ENCODE measurements at regions not wholly inside any gene's neighbourhood (a gene's known extent, or its start where the extent isn't known, plus 50 kb on each side); places are given as distances from the start of the nearest gene placed in this dataset.

DNA sequence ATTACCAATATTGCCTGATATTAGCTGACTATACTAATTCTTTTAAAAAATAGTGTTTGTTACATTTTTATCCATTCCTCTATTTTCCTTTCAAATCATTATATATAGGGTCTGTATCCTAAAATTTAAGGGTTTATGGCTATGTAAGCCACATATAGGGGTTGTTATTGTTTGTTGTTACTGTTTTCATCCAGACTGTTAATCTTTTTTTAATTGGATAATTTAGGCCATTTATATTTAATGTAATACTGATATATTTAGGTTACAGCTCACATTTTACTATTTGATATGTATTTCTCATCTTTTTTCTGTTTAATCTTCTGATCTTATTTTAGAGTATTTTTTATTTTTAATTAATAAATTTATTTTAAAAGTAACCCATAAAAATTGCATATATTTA is 487.1 kb upstream of the SGCG start (continued):
- TF ChIP-seq KLF16 (IDR thresholded peaks at IDR 0.05) (no peak), MTA3 (IDR thresholded peaks at IDR 0.05; ENCODE audit: borderline replicate concordance) (no peak), SMAD4 (CRISPR knock-in tag; conservative IDR thresholded peaks at IDR 0.05) (no peak), ZNF583 (CRISPR knock-in tag; IDR thresholded peaks at IDR 0.05) (no peak), NR1H2 (CRISPR knock-in tag; IDR thresholded peaks at IDR 0.05) (no peak), ZNF316 (IDR thresholded peaks at IDR 0.05) (peak; percentile 32; the same call in 1 of the 2 replicates), THRAP3 (IDR thresholded peaks at IDR 0.05; ENCODE audit: borderline replicate concordance) (no peak), ZNF224 (CRISPR knock-in tag; IDR thresholded peaks at IDR 0.05) (no peak)

DNA sequence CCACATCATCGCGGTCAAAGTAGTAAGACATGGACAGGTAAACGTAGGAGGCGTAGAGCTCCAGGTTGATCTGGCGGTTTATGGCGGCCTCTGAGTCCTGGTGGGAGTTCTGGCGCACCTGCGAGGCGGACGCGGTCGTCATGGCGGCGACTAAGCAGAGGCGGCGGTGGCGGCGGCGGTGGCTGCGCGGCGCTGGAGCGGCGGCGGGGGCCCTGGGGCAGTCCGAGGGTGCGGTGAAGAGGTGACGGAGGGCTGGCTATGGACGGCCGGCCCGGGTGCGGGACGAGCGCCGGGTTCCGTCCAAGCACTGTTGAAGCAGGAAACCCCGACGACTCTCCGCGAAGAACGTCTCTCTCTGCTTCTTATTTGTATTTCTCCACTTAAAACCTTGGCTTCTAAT is 484.3 kb upstream of the SGCG start:
- Histone ChIP-seq H3K27me3 (ENCODE audit: control insufficient read depth in 2 of 2, insufficient read depth in 2 of 2, low read length in 2 of 2) (no peaks in the 10 kb centered on the region; a peak in 1 of 5 replicates), H3K9me1 (ENCODE audit: control insufficient read depth, insufficient read depth, low read length) (no peaks in the 10 kb centered on the region), H3K27ac (ENCODE audit: extremely low read depth, low read depth, low read length) (no peak overlapping the region), H3K4me1 (replicated peaks in 1 of 2; ENCODE audit: control insufficient read depth in 2 of 2, insufficient read depth in 2 of 2, low read length in 2 of 2) (no peaks in the 10 kb centered on the region), H3K4me3 (no peak overlapping the region), H3K36me3 (ENCODE audit: control insufficient read depth, insufficient read depth, low read length) (no peaks in the 10 kb centered on the region), H2AFZ (ENCODE audit: low read depth, low read length) (no peak overlapping the region), H3K9me3 (replicated peaks; ENCODE audit: control insufficient read depth, insufficient read depth, low read depth, low read length) (no peaks in the 10 kb centered on the region), H3K4me2 (ENCODE audit: insufficient read depth, low read length) (no peak overlapping the region), H3K79me2 (ENCODE audit: control insufficient read depth, insufficient read depth, low read length) (no peaks in the 10 kb centered on the region), H3K9ac (ENCODE audit: insufficient read depth in 1 of 2, low read depth in 2 of 2, low read length in 2 of 2) (no peak overlapping the region), H4K20me1 (replicated peaks; ENCODE audit: control insufficient read depth, insufficient read depth, low read length) (no peaks in the 10 kb centered on the region)
- intact Hi-C loops (cut with micrococcal nuclease) (no loop called here), in situ Hi-C loops (cut with MboI) (no loop called here)
- CTCF ChIA-PET (ENCODE audit: low intra/inter-chr PET ratio), result no interaction called here
- ATAC-seq (no peak), DNase-seq (ENCODE audit: extremely low read depth in 1 of 4, low spot score in 3 of 4) (no peak), FAIRE-seq (no peak)
- TF ChIP-seq FOXM1 (IDR thresholded peaks at IDR 0.05; ENCODE audit: low read depth), result no peak
- no peak for TF ChIP-seq FOXM1 (CRISPR knock-in tag; IDR thresholded peaks at IDR 0.05; ENCODE audit: low read depth)
- TF ChIP-seq DPF2 (IDR thresholded peaks at IDR 0.05), result no peak
- TF ChIP-seq CBX5 (IDR thresholded peaks at IDR 0.05; ENCODE audit: borderline replicate concordance, low read depth), result no peak
- no peak for TF ChIP-seq RFX5 (IDR thresholded peaks at IDR 0.05; ENCODE audit: low read depth, low read length)
- TF ChIP-seq, protein P1, sequence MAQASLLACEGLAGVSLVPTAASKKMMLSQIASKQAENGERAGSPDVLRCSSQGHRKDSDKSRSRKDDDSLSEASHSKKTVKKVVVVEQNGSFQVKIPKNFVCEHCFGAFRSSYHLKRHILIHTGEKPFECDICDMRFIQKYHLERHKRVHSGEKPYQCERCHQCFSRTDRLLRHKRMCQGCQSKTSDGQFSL (CRISPR knock-in tag; IDR thresholded peaks at IDR 0.05), result no peak
- TF ChIP-seq, protein P1 (tag; IDR thresholded peaks at IDR 0.05), result no peak
- POLR2A ChIA-PET, result no interaction called here
- WGBS (ENCODE audit: insufficient coverage, low coverage, missing lambda C conversion rate), result 4% methylated on average over 19 of the region's 41 CpGs
- BruUV-seq (replicated peaks), result no TSS peak
